ENCODE measurements at regions not wholly inside any gene's neighbourhood (a gene's known extent, or its start where the extent isn't known, plus 50 kb on each side); places are given as distances from the start of the nearest gene placed in this dataset.

GRCh38 chr7:19213746-19214145, 68.5 kb upstream of the FERD3L start:
- Histone ChIP-seq H3K27ac (ENCODE audit: low read length in 2 of 2) (no peak overlapping the region), H2AFZ (ENCODE audit: insufficient read depth, low read depth, low read length, poor library complexity, severe bottlenecking) (no peak overlapping the region), H4K20me1 (ENCODE audit: control insufficient read depth, insufficient read depth, low read length, poor library complexity, severe bottlenecking) (no peaks in the 10 kb centered on the region), H3K27me3 (replicated peaks in 1 of 4; ENCODE audit: control extremely low read depth in 1 of 4, control insufficient read depth in 3 of 4, insufficient read depth in 4 of 4, low read length in 3 of 4) (no peaks in the 10 kb centered on the region), H3K79me2 (ENCODE audit: control insufficient read depth, insufficient read depth, low read length) (no peaks in the 10 kb centered on the region), H3K4me1 (ENCODE audit: control insufficient read depth in 2 of 2, insufficient read depth in 2 of 2, low read length in 2 of 2) (no peaks in the 10 kb centered on the region), H3K9ac (ENCODE audit: low read length) (no peak overlapping the region), H3K4me2 (replicated peaks; ENCODE audit: low read depth, low read length, poor library complexity, severe bottlenecking) (no peak overlapping the region), H3K36me3 (replicated peaks in 1 of 2; ENCODE audit: control extremely low read depth in 1 of 2, control insufficient read depth in 1 of 2, extremely low read depth in 1 of 2, insufficient read depth in 2 of 2, low read length in 1 of 2) (no peaks in the 10 kb centered on the region), H3K4me3 (ENCODE audit: control extremely low read depth in 1 of 5, extremely low read depth in 1 of 5, insufficient read depth in 1 of 5, low read depth in 2 of 5, low read length in 4 of 5) (no peak overlapping the region), H3K9me3 (ENCODE audit: control extremely low read depth in 1 of 3, control insufficient read depth in 2 of 3, insufficient read depth in 1 of 3, low read length in 2 of 3) (no peaks in the 10 kb centered on the region)
- WGBS (ENCODE audit: insufficient coverage), result 100% methylated on average over 1 of the region's 6 CpGs
- no peak overlapping the region for H3K27ac Mint-ChIP-seq
- no peaks in the 10 kb centered on the region for H3K4me1 Mint-ChIP-seq
- no peak overlapping the region for H3K4me3 Mint-ChIP-seq
- intact Hi-C loops (cut with micrococcal nuclease), result no loop called here
- TF ChIP-seq EZH2 (IDR thresholded peaks at IDR 0.05; ENCODE audit: borderline replicate concordance, insufficient read depth, low read depth, low read length, poor library complexity, severe bottlenecking) (no peak), CTCF (IDR thresholded peaks at IDR 0.05) (no peak)
- ChIA-PET CTCF (no interaction called here), POLR2A (no interaction called here)
- DNase-seq (no peak), ATAC-seq (ENCODE audit: low read depth) (no peak)
- no peaks in the 10 kb centered on the region for H3K9me3 Mint-ChIP-seq (ENCODE audit: insufficient read depth)
- H3K27me3 Mint-ChIP-seq, result no peaks in the 10 kb centered on the region

DNA sequence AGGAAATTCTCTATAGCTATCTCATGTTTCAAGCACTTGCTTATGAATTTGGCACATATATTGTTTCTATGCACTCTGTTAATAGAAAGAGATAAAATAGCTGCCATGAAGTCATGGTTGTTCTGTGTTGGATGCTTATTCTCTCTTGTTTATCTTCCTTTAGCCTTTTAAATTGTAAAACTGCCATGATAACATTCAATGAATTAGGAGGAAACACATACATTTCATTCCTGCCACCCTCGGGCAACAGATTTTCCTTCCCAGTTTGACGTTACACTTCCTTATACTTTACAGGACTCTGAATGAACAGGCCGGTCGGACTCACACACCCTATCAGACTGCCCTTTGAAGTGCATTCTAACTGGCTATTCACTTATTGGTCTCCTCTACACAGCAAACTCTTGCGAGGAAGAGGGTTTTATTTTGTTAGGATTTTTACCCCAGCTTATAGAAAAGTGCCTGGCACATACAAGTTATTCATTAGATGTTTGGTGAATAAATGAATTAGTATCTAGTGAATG, 65.7 kb upstream of the FERD3L start:
- H3K27me3 ChIP-seq (replicated peaks in 1 of 4; ENCODE audit: control extremely low read depth in 1 of 4, control insufficient read depth in 3 of 4, insufficient read depth in 4 of 4, low read length in 3 of 4), result no peaks in the 10 kb centered on the region
- no peaks in the 10 kb centered on the region for H3K4me1 ChIP-seq (ENCODE audit: control insufficient read depth in 2 of 2, insufficient read depth in 2 of 2, low read length in 2 of 2)
- H3K27me3 Mint-ChIP-seq, result no peaks in the 10 kb centered on the region
- no peaks in the 10 kb centered on the region for H3K9me3 Mint-ChIP-seq (ENCODE audit: insufficient read depth)
- DNase-seq (no peak), ATAC-seq (ENCODE audit: low read depth) (no peak)
- H3K36me3 ChIP-seq (replicated peaks in 1 of 2; ENCODE audit: control extremely low read depth in 1 of 2, control insufficient read depth in 1 of 2, extremely low read depth in 1 of 2, insufficient read depth in 2 of 2, low read length in 1 of 2), result no peaks in the 10 kb centered on the region
- no peak overlapping the region for H3K4me3 Mint-ChIP-seq
- H3K4me2 ChIP-seq (replicated peaks; ENCODE audit: low read depth, low read length, poor library complexity, severe bottlenecking), result no peak overlapping the region
- TF ChIP-seq EZH2 (IDR thresholded peaks at IDR 0.05; ENCODE audit: borderline replicate concordance, insufficient read depth, low read depth, low read length, poor library complexity, severe bottlenecking) (no peak), CTCF (IDR thresholded peaks at IDR 0.05) (no peak)
- no peak overlapping the region for H3K4me3 ChIP-seq (ENCODE audit: control extremely low read depth in 1 of 5, extremely low read depth in 1 of 5, insufficient read depth in 1 of 5, low read depth in 2 of 5, low read length in 4 of 5)
- H3K27ac Mint-ChIP-seq, result no peak overlapping the region
- no peak overlapping the region for H2AFZ ChIP-seq (ENCODE audit: insufficient read depth, low read depth, low read length, poor library complexity, severe bottlenecking)
- ChIA-PET CTCF (no interaction called here), POLR2A (no interaction called here)
- H3K9ac ChIP-seq (ENCODE audit: low read length), result no peak overlapping the region
- H3K27ac ChIP-seq (ENCODE audit: low read length in 2 of 2), result no peak overlapping the region
- H3K79me2 ChIP-seq (ENCODE audit: control insufficient read depth, insufficient read depth, low read length), result no peaks in the 10 kb centered on the region
- 80% methylated on average over 2 of the region's 5 CpGs for WGBS (ENCODE audit: insufficient coverage)
- no peaks in the 10 kb centered on the region for H3K4me1 Mint-ChIP-seq
- H4K20me1 ChIP-seq (ENCODE audit: control insufficient read depth, insufficient read depth, low read length, poor library complexity, severe bottlenecking), result no peaks in the 10 kb centered on the region
- H3K9me3 ChIP-seq (ENCODE audit: control extremely low read depth in 1 of 3, control insufficient read depth in 2 of 3, insufficient read depth in 1 of 3, low read length in 2 of 3), result no peaks in the 10 kb centered on the region
- intact Hi-C loops (cut with micrococcal nuclease), result no loop called here

Measured in B cell (primary cell).